GM18517 (cell line): ENCODE measurements at regions not wholly inside any gene's neighbourhood (a gene's known extent, or its start where the extent isn't known, plus 50 kb on each side); places are given as distances from the start of the nearest gene placed in this dataset.
A peak's percentile ranks its signal among the peaks of the same experiment; 100 is the strongest.

Experiments used
- ATAC-seq: cut with Tn5 transposase; IDR thresholded peaks from one replicate; pipeline ENCODE4 v1.9.1; 2021; ENCODE audit warnings: mild to moderate bottlenecking, moderate library complexity; ENCODE audit not compliant: unreplicated experiment

- ATAC-seq: no peak
Measured at GRCh38 chr2:138962686-138963085, 182.5 kb upstream of the NXPH2 start.

GRCh38 chr2:138960191-138960590 is 180.0 kb upstream of the NXPH2 start:
- ATAC-seq: no peak

GRCh38 chr2:138959031-138959430 is 178.8 kb upstream of the NXPH2 start:
- no peak for ATAC-seq

GRCh38 chr2:138956116-138956515 is 175.9 kb upstream of the NXPH2 start:
- ATAC-seq: no peak

GRCh38 chr2:138950486-138950885 is 170.3 kb upstream of the NXPH2 start:
- ATAC-seq: no peak

GRCh38 chr2:138949517-138949916 is 169.3 kb upstream of the NXPH2 start:
- no peak for ATAC-seq

- peak; percentile 79 for ATAC-seq
Measured at GRCh38 chr2:138948070-138948539, 167.9 kb upstream of the NXPH2 start.

GRCh38 chr2:138943470-138943869 is 163.3 kb upstream of the NXPH2 start:
- ATAC-seq: no peak

GRCh38 chr2:138942466-138942865 is 162.3 kb upstream of the NXPH2 start:
- no peak for ATAC-seq

GRCh38 chr2:138931284-138932256 is 151.4 kb upstream of the NXPH2 start:
- no peak for ATAC-seq

- no peak for ATAC-seq
Measured at GRCh38 chr2:138930571-138930970, 150.4 kb upstream of the NXPH2 start.

GRCh38 chr2:138928374-138929021 is 148.3 kb upstream of the NXPH2 start:
- ATAC-seq: no peak

GRCh38 chr2:138922973-138923563 is 142.9 kb upstream of the NXPH2 start:
- no peak for ATAC-seq

GRCh38 chr2:138919120-138919747 is 139.0 kb upstream of the NXPH2 start:
- no peak for ATAC-seq

- ATAC-seq: no peak
Measured at GRCh38 chr2:138910427-138910826, 130.2 kb upstream of the NXPH2 start.

- no peak for ATAC-seq
Measured at GRCh38 chr2:138906549-138906948, 126.4 kb upstream of the NXPH2 start.

GRCh38 chr2:138902239-138902871 is 122.2 kb upstream of the NXPH2 start:
- no peak for ATAC-seq

- no peak for ATAC-seq
Measured at GRCh38 chr2:138901530-138901929, 121.3 kb upstream of the NXPH2 start.

- ATAC-seq: no peak
Measured at GRCh38 chr2:138898855-138899254, 118.7 kb upstream of the NXPH2 start.

GRCh38 chr2:138897274-138897673 is 117.1 kb upstream of the NXPH2 start:
- no peak for ATAC-seq

- ATAC-seq: no peak
Measured at GRCh38 chr2:138893746-138894145, 113.6 kb upstream of the NXPH2 start.
